ENCODE measurements at regions not wholly inside any gene's neighbourhood (a gene's known extent, or its start where the extent isn't known, plus 50 kb on each side); places are given as distances from the start of the nearest gene placed in this dataset.
"Not testable (repeated sequence)": the region's sequence is repeated elsewhere in the genome, so short reads cannot be mapped to it uniquely, and the experiment has no call there.

DNA sequence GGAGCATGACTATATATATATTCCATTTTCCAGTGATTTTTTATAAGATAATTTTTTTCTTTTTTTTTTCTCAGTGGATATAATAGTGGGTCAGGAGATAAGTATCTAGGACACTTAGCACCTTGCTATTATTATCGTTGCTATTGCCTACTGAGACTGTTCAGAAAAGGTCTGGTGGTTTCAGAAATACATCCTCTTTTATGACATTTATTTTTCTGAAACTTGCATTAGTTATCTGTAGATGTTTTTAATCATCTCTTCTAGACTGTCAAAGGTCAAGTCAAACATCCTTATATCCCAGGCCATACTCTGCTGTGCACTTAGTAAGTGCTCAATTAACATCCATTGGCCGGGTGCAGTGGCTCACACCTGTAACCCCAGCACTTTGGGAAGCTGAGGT, 72.9 kb upstream of the MED14 start (continued):
- no peak for TF ChIP-seq ZNF302 (CRISPR knock-in tag; IDR thresholded peaks at IDR 0.05)

GRCh38 chrX:40809210-40809609, 73.9 kb upstream of the MED14 start:
- Histone ChIP-seq H3K27ac (no peak overlapping the region), H3K9me3 (no peaks in the 10 kb centered on the region), H3K4me2 (no peak overlapping the region), H3K4me3 (no peak overlapping the region), H3K4me1 (no peaks in the 10 kb centered on the region)
- ATAC-seq (peak; percentile 28 to 62; a peak in 3 of 6 replicates), DNase-seq (ENCODE audit: low read depth in 1 of 2, low spot score in 1 of 2) (peak in 1 of 2 experiments; percentile 6), FAIRE-seq (no peak)
- TF ChIP-seq FOSL2 (IDR thresholded peaks at IDR 0.05) (no peak), FOSL2 (CRISPR knock-in tag; IDR thresholded peaks at IDR 0.05) (peak; percentile 49), MAX (IDR thresholded peaks at IDR 0.05) (no peak), MAFK (IDR thresholded peaks at IDR 0.05; ENCODE audit: partially characterized antibody) (no peak), FOXS1 (CRISPR knock-in tag; IDR thresholded peaks at IDR 0.05) (no peak), ZNF302 (CRISPR knock-in tag; IDR thresholded peaks at IDR 0.05) (no peak)
- ChIA-PET CTCF (interaction anchor here (1.1 kb wide), 1 partner anchor 15 kb away, joined by 5 read pairs; no protein-coding TSS in a partner anchor), POLR2A (no interaction called here)

DNA sequence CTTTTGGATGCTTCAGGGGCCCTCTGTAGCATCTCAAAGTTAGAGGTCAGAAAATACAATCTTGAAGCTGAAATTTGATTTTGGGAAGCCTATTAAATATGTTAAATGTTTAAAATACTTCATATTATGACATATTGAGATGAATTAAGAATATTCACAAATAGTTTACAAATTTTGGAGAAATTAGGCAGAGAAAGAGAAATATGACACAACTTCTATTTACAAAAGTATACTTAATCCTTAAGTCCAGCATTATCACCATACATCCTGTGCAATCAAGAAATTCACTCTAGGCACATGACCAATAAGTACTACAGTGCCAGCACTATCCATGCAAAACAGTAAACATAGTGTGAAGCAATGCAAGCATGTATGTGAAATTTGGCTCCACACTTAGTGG, 79.7 kb upstream of the MED14 start:
- FAIRE-seq = not testable (repeated sequence)

DNA sequence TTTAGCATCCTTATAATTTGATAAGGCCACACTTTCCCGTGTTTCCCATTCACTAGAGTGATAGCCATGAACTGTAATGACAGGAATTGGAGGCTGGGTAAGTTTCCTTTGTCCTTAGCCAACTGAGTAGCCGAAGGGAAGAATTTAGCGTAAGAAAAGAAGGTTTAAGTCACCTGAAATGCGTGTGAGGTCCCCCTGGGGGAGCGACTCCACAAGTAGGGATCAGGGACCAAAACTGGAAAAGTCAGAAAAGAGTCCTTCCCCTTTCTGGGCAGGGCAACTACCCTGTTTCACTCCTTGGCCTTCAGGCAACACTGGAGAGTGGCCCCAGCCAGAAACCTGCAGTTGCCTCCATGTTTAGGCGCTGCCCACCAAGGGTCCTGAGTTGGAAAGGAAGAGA, 81.6 kb upstream of the MED14 start:
- H3K4me2 ChIP-seq = no peak overlapping the region
- FAIRE-seq (no peak), ATAC-seq (no peak), DNase-seq (ENCODE audit: low read depth in 1 of 2, low spot score in 1 of 2) (no peak)
- ChIA-PET POLR2A (no interaction called here), CTCF (no interaction called here)
- H3K9me3 ChIP-seq = no peaks in the 10 kb centered on the region
- H3K4me3 ChIP-seq = no peak overlapping the region
- TF ChIP-seq CBX2 (IDR thresholded peaks at IDR 0.05; ENCODE audit: borderline replicate concordance, low read depth) = no peak
- no peak for TF ChIP-seq MAX (IDR thresholded peaks at IDR 0.05)
- TF ChIP-seq, protein P1, sequence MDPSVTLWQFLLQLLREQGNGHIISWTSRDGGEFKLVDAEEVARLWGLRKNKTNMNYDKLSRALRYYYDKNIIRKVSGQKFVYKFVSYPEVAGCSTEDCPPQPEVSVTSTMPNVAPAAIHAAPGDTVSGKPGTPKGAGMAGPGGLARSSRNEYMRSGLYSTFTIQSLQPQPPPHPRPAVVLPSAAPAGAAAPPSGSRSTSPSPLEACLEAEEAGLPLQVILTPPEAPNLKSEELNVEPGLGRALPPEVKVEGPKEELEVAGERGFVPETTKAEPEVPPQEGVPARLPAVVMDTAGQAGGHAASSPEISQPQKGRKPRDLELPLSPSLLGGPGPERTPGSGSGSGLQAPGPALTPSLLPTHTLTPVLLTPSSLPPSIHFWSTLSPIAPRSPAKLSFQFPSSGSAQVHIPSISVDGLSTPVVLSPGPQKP (IDR thresholded peaks at IDR 0.05; ENCODE audit: low read depth, low read length) = no peak
- TF ChIP-seq TP53 (CRISPR knock-in tag; IDR thresholded peaks at IDR 0.05) = no peak
- no peak for TF ChIP-seq SMC3 (IDR thresholded peaks at IDR 0.05)
- TF ChIP-seq USF2 (IDR thresholded peaks at IDR 0.05) = no peak
- TF ChIP-seq ESRRA (IDR thresholded peaks at IDR 0.05; ENCODE audit: borderline replicate concordance, low read length) = no peak
- WGBS (ENCODE audit: missing lambda C conversion rate) = 78% methylated on average over 6 of the region's 6 CpGs
- H3K4me1 ChIP-seq = no peaks in the 10 kb centered on the region
- H3K27ac ChIP-seq = no peak overlapping the region

More for the DNA sequence above, 79.7 kb upstream of the MED14 start:
- DNase-seq (ENCODE audit: low read depth in 1 of 2, low spot score in 1 of 2); H3K9me3 ChIP-seq; H3K4me2 ChIP-seq; ATAC-seq; CTCF ChIA-PET; H3K27ac ChIP-seq; H3K4me3 ChIP-seq; POLR2A ChIA-PET; H3K4me1 ChIP-seq: not testable (repeated sequence)

- Histone ChIP-seq H3K4me1 (no peaks in the 10 kb centered on the region), H3K9me3 (no peaks in the 10 kb centered on the region), H3K4me3 (no peak overlapping the region), H3K4me2 (no peak overlapping the region), H3K27ac (no peak overlapping the region)
- POLR2A ChIA-PET = no interaction called here
- ATAC-seq (no peak), DNase-seq (ENCODE audit: low read depth in 1 of 2, low spot score in 1 of 2) (no peak), FAIRE-seq (peak; percentile 36)
- CTCF ChIA-PET = no interaction called here
- TF ChIP-seq HEYL (CRISPR knock-in tag; IDR thresholded peaks at IDR 0.05) (no peak), USF2 (IDR thresholded peaks at IDR 0.05) (no peak), CEBPB (IDR thresholded peaks at IDR 0.05) (no peak), CBX2 (IDR thresholded peaks at IDR 0.05; ENCODE audit: borderline replicate concordance, low read depth) (no peak), NFE2L2 (conservative IDR thresholded peaks at IDR 0.05; ENCODE audit: low read length) (no peak), CHD2 (IDR thresholded peaks at IDR 0.05; ENCODE audit: low read length, partially characterized antibody) (no peak), HOXA7 (CRISPR knock-in tag; IDR thresholded peaks at IDR 0.05) (no peak), HOXB13 (CRISPR knock-in tag; IDR thresholded peaks at IDR 0.05; ENCODE audit: low read depth) (no peak), SMC3 (IDR thresholded peaks at IDR 0.05) (no peak), JUN (IDR thresholded peaks at IDR 0.05) (no peak), MYC (IDR thresholded peaks at IDR 0.05; ENCODE audit: borderline replicate concordance, low read length) (no peak), BHLHE40 (IDR thresholded peaks at IDR 0.05; ENCODE audit: low read depth, low read length) (no peak), RAD21 (conservative IDR thresholded peaks at IDR 0.05 in 1 of 2, IDR thresholded peaks at IDR 0.05 in 1 of 2) (no peak)
- TF ChIP-seq, protein P2, sequence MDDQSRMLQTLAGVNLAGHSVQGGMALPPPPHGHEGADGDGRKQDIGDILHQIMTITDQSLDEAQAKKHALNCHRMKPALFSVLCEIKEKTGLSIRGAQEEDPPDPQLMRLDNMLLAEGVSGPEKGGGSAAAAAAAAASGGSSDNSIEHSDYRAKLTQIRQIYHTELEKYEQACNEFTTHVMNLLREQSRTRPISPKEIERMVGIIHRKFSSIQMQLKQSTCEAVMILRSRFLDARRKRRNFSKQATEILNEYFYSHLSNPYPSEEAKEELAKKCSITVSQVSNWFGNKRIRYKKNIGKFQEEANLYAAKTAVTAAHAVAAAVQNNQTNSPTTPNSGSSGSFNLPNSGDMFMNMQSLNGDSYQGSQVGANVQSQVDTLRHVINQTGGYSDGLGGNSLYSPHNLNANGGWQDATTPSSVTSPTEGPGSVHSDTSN (IDR thresholded peaks at IDR 0.05) = no peak
- 65% methylated on average over 1 of the region's 1 CpG for WGBS (ENCODE audit: missing lambda C conversion rate)
These were observed 82.9 kb upstream of the MED14 start for GRCh38 chrX:40818236-40818635.

Measured in A549 (cell line).